Uterus (tissue), 2 donors: ENCODE measurements at regions not wholly inside any gene's neighbourhood (a gene's known extent, or its start where the extent isn't known, plus 50 kb on each side); places are given as distances from the start of the nearest gene placed in this dataset.

Experiments used
- CTCF ChIP-seq, 4 experiments: fragments of 200-600 bp in 2 of 4; fragments of 450-650 bp in 2 of 4; sonication (generic) in 2 of 4; IDR thresholded peaks; one replicate each; pipeline ENCODE4 v1.5.1; 2016 to 2019; ENCODE audit warnings: antibody characterized with exemption in 4 of 4, mild to moderate bottlenecking in 2 of 4, moderate library complexity in 1 of 4
- POLR2A ChIP-seq, 2 donors: fragments of 450-650 bp; IDR thresholded peaks; one replicate each; pipeline ENCODE4 v1.6.1; 2016; ENCODE audit warnings: antibody characterized with exemption in 2 of 2, mild to moderate bottlenecking in 1 of 2, moderate library complexity in 1 of 2

- TF ChIP-seq CTCF (IDR thresholded peaks at IDR 0.05) (no peak), POLR2A (IDR thresholded peaks at IDR 0.05) (no peak)
These were observed 62.6 kb upstream of the PRSS23 start for GRCh38 chr11:86737737-86738136.
